ENCODE measurements at regions not wholly inside any gene's neighbourhood (a gene's known extent, or its start where the extent isn't known, plus 50 kb on each side); places are given as distances from the start of the nearest gene placed in this dataset.

- no peak for TF ChIP-seq POLR2A (IDR thresholded peaks at IDR 0.05)
- no peaks in the 10 kb centered on the region for H3K36me3 ChIP-seq (replicated peaks in 1 of 2; ENCODE audit: insufficient read depth in 1 of 2, low read depth in 2 of 2)
- H3K4me3 ChIP-seq, result no peak overlapping the region
- H3K27me3 ChIP-seq, result no peaks in the 10 kb centered on the region
- no peaks in the 10 kb centered on the region for H3K4me1 ChIP-seq
- intact Hi-C loops (cut with DNase I), result no loop called here
- H3K9me3 ChIP-seq, result no peaks in the 10 kb centered on the region
- ATAC-seq, result no peak
- no peak overlapping the region for H3K27ac ChIP-seq
- no peak for DNase-seq
- 80% methylated on average over 5 of the region's 5 CpGs for WGBS, 2 donors
Measured at GRCh38 chr3:106589311-106589942, 720.6 kb upstream of the CBLB start.

- no peaks in the 10 kb centered on the region for H3K4me1 ChIP-seq
- intact Hi-C loops (cut with DNase I), result no loop called here
- no peaks in the 10 kb centered on the region for H3K27me3 ChIP-seq
- H3K27ac ChIP-seq, result no peak overlapping the region
- DNase-seq (no peak), ATAC-seq (no peak)
- no peaks in the 10 kb centered on the region for H3K36me3 ChIP-seq (replicated peaks in 1 of 2; ENCODE audit: insufficient read depth in 1 of 2, low read depth in 2 of 2)
- 50 to 70% methylated on average over 1 of the region's 1 CpG for WGBS, 2 donors
- no peak overlapping the region for H3K4me3 ChIP-seq
- TF ChIP-seq POLR2A (IDR thresholded peaks at IDR 0.05) (no peak), CTCF (IDR thresholded peaks at IDR 0.05) (no peak)
- no peaks in the 10 kb centered on the region for H3K9me3 ChIP-seq
Measured at GRCh38 chr3:106590216-106590615, 721.4 kb upstream of the CBLB start.

- 70 to 79% methylated on average over 2 of the region's 2 CpGs for WGBS, 2 donors
- Histone ChIP-seq H3K36me3 (replicated peaks in 1 of 2; ENCODE audit: insufficient read depth in 1 of 2, low read depth in 2 of 2) (no peaks in the 10 kb centered on the region), H3K9me3 (no peaks in the 10 kb centered on the region), H3K27me3 (no peaks in the 10 kb centered on the region), H3K27ac (no peak overlapping the region), H3K4me3 (no peak overlapping the region), H3K4me1 (no peaks in the 10 kb centered on the region)
- ATAC-seq (no peak), DNase-seq (no peak)
- TF ChIP-seq CTCF (IDR thresholded peaks at IDR 0.05), result no peak
- no peak for TF ChIP-seq POLR2A (IDR thresholded peaks at IDR 0.05)
- intact Hi-C loops (cut with DNase I), result no loop called here
Measured at GRCh38 chr3:106593381-106593780, 724.6 kb upstream of the CBLB start.

- ATAC-seq (peak; percentile 77), DNase-seq (peak; percentile 57 to 67 (median 58))
- Histone ChIP-seq H3K4me1 (no peaks in the 10 kb centered on the region), H3K36me3 (replicated peaks in 1 of 2; ENCODE audit: insufficient read depth in 1 of 2, low read depth in 2 of 2) (no peaks in the 10 kb centered on the region), H3K4me3 (no peak overlapping the region), H3K27me3 (no peaks in the 10 kb centered on the region), H3K27ac (no peak overlapping the region), H3K9me3 (no peaks in the 10 kb centered on the region)
- intact Hi-C loops (cut with DNase I), result no loop called here
- WGBS, 2 donors, result 9 to 11% methylated on average over 2 of the region's 2 CpGs
- no peak for TF ChIP-seq POLR2A (IDR thresholded peaks at IDR 0.05)
- TF ChIP-seq CTCF (IDR thresholded peaks at IDR 0.05), result peak; percentile 67 to 89 (median 79)
Measured at GRCh38 chr3:106609666-106610301, 741.0 kb upstream of the CBLB start.

- Histone ChIP-seq H3K27me3 (no peaks in the 10 kb centered on the region), H3K4me3 (no peak overlapping the region), H3K9me3 (no peaks in the 10 kb centered on the region), H3K36me3 (replicated peaks in 1 of 2; ENCODE audit: insufficient read depth in 1 of 2, low read depth in 2 of 2) (no peaks in the 10 kb centered on the region), H3K27ac (no peak overlapping the region), H3K4me1 (no peaks in the 10 kb centered on the region)
- TF ChIP-seq CTCF (IDR thresholded peaks at IDR 0.05) (no peak), POLR2A (IDR thresholded peaks at IDR 0.05) (no peak)
- intact Hi-C loops (cut with DNase I), result no loop called here
- DNase-seq (no peak), ATAC-seq (no peak)
- 28 to 44% methylated on average over 2 of the region's 2 CpGs for WGBS, 2 donors
Measured at GRCh38 chr3:106610362-106610959, 741.6 kb upstream of the CBLB start.

All from body of pancreas (tissue), 4 donors.